Smooth muscle cell (in vitro differentiated cells): ENCODE measurements at regions not wholly inside any gene's neighbourhood (a gene's known extent, or its start where the extent isn't known, plus 50 kb on each side); places are given as distances from the start of the nearest gene placed in this dataset.

Experiments used
- DNase-seq: peaks from one replicate; lab custom pipeline; 2025; ENCODE audit not compliant: unreplicated experiment; lab: John Stamatoyannopoulos, UW
- H2AFZ ChIP-seq: fragments of 200-600 bp; sonication (generic); 2 replicates; pipeline ENCODE4 v1.6.0; 2016; ENCODE audit warnings: antibody characterized with exemption, low read depth, mild to moderate bottlenecking
- H3F3A ChIP-seq: fragments of 200-600 bp; sonication (generic); 2 replicates; pipeline ENCODE4 v1.6.0; 2017; ENCODE audit warnings: antibody characterized with exemption, low read depth
- H3K27ac ChIP-seq: fragments of 200-600 bp; sonication (generic); 2 replicates; pipeline ENCODE4 v1.5.1; 2016; ENCODE audit warnings: low read depth, mild to moderate bottlenecking
- H3K27me3 ChIP-seq: fragments of 200-600 bp; sonication (generic); 2 replicates; pipeline ENCODE4 v1.6.1; 2016; ENCODE audit warnings: low read depth, mild to moderate bottlenecking
- H3K36me3 ChIP-seq: fragments of 200-600 bp; sonication (generic); 2 replicates; pipeline ENCODE4 v1.5.1; 2016; ENCODE audit warnings: low read depth
- H3K4me1 ChIP-seq: fragments of 200-600 bp; sonication (generic); 2 replicates; pipeline ENCODE4 v1.5.1; 2016; ENCODE audit warnings: low read depth
- H3K4me2 ChIP-seq: fragments of 200-600 bp; sonication (generic); 2 replicates; pipeline ENCODE4 v1.6.0; 2016; ENCODE audit warnings: mild to moderate bottlenecking
- H3K4me3 ChIP-seq: fragments of 200-600 bp; sonication (generic); 2 replicates; pipeline ENCODE4 v1.5.1; 2016; ENCODE audit warnings: mild to moderate bottlenecking
- H3K79me2 ChIP-seq: fragments of 200-600 bp; sonication (generic); 2 replicates; pipeline ENCODE4 v1.6.0; 2016; ENCODE audit warnings: low read depth, mild to moderate bottlenecking
- H3K9ac ChIP-seq: fragments of 200-600 bp; sonication (generic); 2 replicates; pipeline ENCODE4 v1.6.0; 2016; ENCODE audit warnings: low read depth
- H3K9me3 ChIP-seq: fragments of 200-600 bp; sonication (generic); replicated peaks from 2 replicates; pipeline ENCODE4 v1.5.1; 2016; ENCODE audit warnings: low read depth
- H4K20me1 ChIP-seq: fragments of 200-600 bp; sonication (generic); 2 replicates; pipeline ENCODE4 v1.6.0; 2016; ENCODE audit warnings: low read depth
- CTCF ChIP-seq: fragments of 200-600 bp; sonication (generic); IDR thresholded peaks from 2 replicates; pipeline ENCODE4 v1.5.1; 2017; ENCODE audit warnings: borderline replicate concordance, mild to moderate bottlenecking, antibody characterized with exemption; ENCODE audit not compliant: insufficient read depth, poor library complexity, severe bottlenecking
- WGBS: methylation state at CpG from one replicate; pipeline ENCODE4 v1.1.7; 2016; ENCODE audit warnings: low lambda C conversion rate; 5-methylcytosine and 5-hydroxymethylcytosine counted together

GRCh38 chr4:159534655-159535054, 431.8 kb downstream of the RAPGEF2 start:
- H3K27ac ChIP-seq, result no peak overlapping the region
- no peaks in the 10 kb centered on the region for H3F3A ChIP-seq
- no peak overlapping the region for H3K4me3 ChIP-seq
- peaks cover 7% of the 10 kb centered on the region for H3K9me3 ChIP-seq
- TF ChIP-seq CTCF, result no peak
- no peak for DNase-seq
- H3K9ac ChIP-seq, result no peak overlapping the region
- no peaks in the 10 kb centered on the region for H4K20me1 ChIP-seq
- no peaks in the 10 kb centered on the region for H3K36me3 ChIP-seq
- 88% methylated on average over 1 of the region's 1 CpG for WGBS
- H2AFZ ChIP-seq, result no peak overlapping the region
- no peaks in the 10 kb centered on the region for H3K27me3 ChIP-seq
- H3K4me2 ChIP-seq, result no peak overlapping the region
- H3K4me1 ChIP-seq, result peaks cover 10% of the 10 kb centered on the region
- H3K79me2 ChIP-seq, result no peaks in the 10 kb centered on the region

GRCh38 chr4:159538556-159538955, 435.7 kb downstream of the RAPGEF2 start:
- no peaks in the 10 kb centered on the region for H4K20me1 ChIP-seq
- H3K27me3 ChIP-seq, result no peaks in the 10 kb centered on the region
- peaks cover 20% of the 10 kb centered on the region for H3K4me1 ChIP-seq
- peak overlapping the region; percentile 46 for H2AFZ ChIP-seq
- no peaks in the 10 kb centered on the region for H3K36me3 ChIP-seq
- no peak overlapping the region for H3K4me3 ChIP-seq
- no peak for TF ChIP-seq CTCF
- WGBS, result 45% methylated on average over 8 of the region's 8 CpGs
- H3K79me2 ChIP-seq, result no peaks in the 10 kb centered on the region
- H3K4me2 ChIP-seq, result peak overlapping the region; percentile 20
- H3K9ac ChIP-seq, result no peak overlapping the region
- no peak overlapping the region for H3K27ac ChIP-seq
- peaks cover 7% of the 10 kb centered on the region for H3K9me3 ChIP-seq
- no peaks in the 10 kb centered on the region for H3F3A ChIP-seq
- DNase-seq, result no peak

GRCh38 chr4:159540038-159540437, 437.2 kb downstream of the RAPGEF2 start:
- Histone ChIP-seq H3K4me3 (no peak overlapping the region), H3K36me3 (no peaks in the 10 kb centered on the region), H3K9me3 (peaks cover 7% of the 10 kb centered on the region), H3K27me3 (no peaks in the 10 kb centered on the region), H2AFZ (no peak overlapping the region), H3K9ac (no peak overlapping the region), H4K20me1 (no peaks in the 10 kb centered on the region), H3K4me1 (peaks cover 20% of the 10 kb centered on the region), H3K79me2 (no peaks in the 10 kb centered on the region), H3K4me2 (no peak overlapping the region), H3K27ac (no peak overlapping the region), H3F3A (no peaks in the 10 kb centered on the region)
- no peak for DNase-seq
- no peak for TF ChIP-seq CTCF

GRCh38 chr4:159540501-159540900, 437.6 kb downstream of the RAPGEF2 start:
- H3K36me3 ChIP-seq, result no peaks in the 10 kb centered on the region
- peaks cover 4% of the 10 kb centered on the region for H3K9me3 ChIP-seq
- H3K4me1 ChIP-seq, result peaks cover 20% of the 10 kb centered on the region
- H3K9ac ChIP-seq, result no peak overlapping the region
- no peak overlapping the region for H2AFZ ChIP-seq
- DNase-seq, result no peak
- no peak overlapping the region for H3K27ac ChIP-seq
- H3K4me2 ChIP-seq, result no peak overlapping the region
- no peaks in the 10 kb centered on the region for H3K27me3 ChIP-seq
- H3K4me3 ChIP-seq, result no peak overlapping the region
- H3K79me2 ChIP-seq, result no peaks in the 10 kb centered on the region
- 72% methylated on average over 4 of the region's 4 CpGs for WGBS
- no peaks in the 10 kb centered on the region for H3F3A ChIP-seq
- no peaks in the 10 kb centered on the region for H4K20me1 ChIP-seq
- no peak for TF ChIP-seq CTCF
